ENCODE measurements at regions not wholly inside any gene's neighbourhood (a gene's known extent, or its start where the extent isn't known, plus 50 kb on each side); places are given as distances from the start of the nearest gene placed in this dataset.
"Not testable (repeated sequence)": the region's sequence is repeated elsewhere in the genome, so short reads cannot be mapped to it uniquely, and the experiment has no call there.

- WGBS, 5 donors = 31 to 65% (median 34%) methylated on average over 1 of the region's 1 CpG
- no peak overlapping the region for H3K4me3 ChIP-seq
- H3K4me1 ChIP-seq = no peaks in the 10 kb centered on the region
- no peak for DNase-seq
- no peaks in the 10 kb centered on the region for H3K27me3 ChIP-seq
- H3K36me3 ChIP-seq = no peaks in the 10 kb centered on the region
- no peak overlapping the region for H3K27ac ChIP-seq
- intact Hi-C loops (cut with DNase I; ENCODE audit: low total_unique reads) = no loop called here
- no peaks in the 10 kb centered on the region for H3K9me3 ChIP-seq
- TF ChIP-seq EP300 (IDR thresholded peaks at IDR 0.05) (no peak), CTCF (IDR thresholded peaks at IDR 0.05) (no peak), POLR2AphosphoS5 (IDR thresholded peaks at IDR 0.05) (no peak), POLR2A (IDR thresholded peaks at IDR 0.05) (no peak)
Observed at GRCh38 chr2:16927398-16927797, 261.8 kb upstream of the CYRIA start.

GRCh38 chr2:16925145-16925544 is 259.5 kb upstream of the CYRIA start:
- Histone ChIP-seq H3K27me3 (no peaks in the 10 kb centered on the region), H3K4me3 (no peak overlapping the region), H3K9me3 (no peaks in the 10 kb centered on the region), H3K4me1 (no peaks in the 10 kb centered on the region), H3K36me3 (no peaks in the 10 kb centered on the region), H3K27ac (no peak overlapping the region)
- TF ChIP-seq POLR2A (IDR thresholded peaks at IDR 0.05) (no peak), EP300 (IDR thresholded peaks at IDR 0.05) (no peak), CTCF (IDR thresholded peaks at IDR 0.05) (no peak), POLR2AphosphoS5 (IDR thresholded peaks at IDR 0.05) (no peak)
- no peak for DNase-seq
- intact Hi-C loops (cut with DNase I; ENCODE audit: low total_unique reads) = no loop called here
- 81 to 93% (median 91%) methylated on average over 2 of the region's 2 CpGs for WGBS, 5 donors

- H3K27me3 ChIP-seq; H3K27ac ChIP-seq; H3K4me3 ChIP-seq; intact Hi-C loops (cut with DNase I; ENCODE audit: low total_unique reads); H3K4me1 ChIP-seq; H3K9me3 ChIP-seq; H3K36me3 ChIP-seq; DNase-seq: not testable (repeated sequence)
- WGBS, 5 donors = 56 to 67% (median 64%) methylated on average over 3 of the region's 3 CpGs
Observed at GRCh38 chr2:16915341-16915755, 249.7 kb upstream of the CYRIA start.

GRCh38 chr2:16911746-16912145 is 246.1 kb upstream of the CYRIA start:
- Histone ChIP-seq H3K9me3 (no peaks in the 10 kb centered on the region), H3K27ac (no peak overlapping the region), H3K4me3 (no peak overlapping the region), H3K4me1 (no peaks in the 10 kb centered on the region), H3K27me3 (no peaks in the 10 kb centered on the region), H3K36me3 (no peaks in the 10 kb centered on the region)
- 71 to 77% (median 75%) methylated on average over 3 of the region's 3 CpGs for WGBS, 5 donors
- intact Hi-C loops (cut with DNase I; ENCODE audit: low total_unique reads) = no loop called here
- TF ChIP-seq POLR2AphosphoS5 (IDR thresholded peaks at IDR 0.05) = no peak
- no peak for TF ChIP-seq CTCF (IDR thresholded peaks at IDR 0.05)
- TF ChIP-seq POLR2A (IDR thresholded peaks at IDR 0.05) = no peak
- TF ChIP-seq EP300 (IDR thresholded peaks at IDR 0.05) = no peak
- no peak for DNase-seq

GRCh38 chr2:16908656-16909055 is 243.0 kb upstream of the CYRIA start:
- Histone ChIP-seq H3K27me3 (no peaks in the 10 kb centered on the region), H3K36me3 (no peaks in the 10 kb centered on the region), H3K4me1 (no peaks in the 10 kb centered on the region), H3K9me3 (no peaks in the 10 kb centered on the region), H3K27ac (no peak overlapping the region), H3K4me3 (no peak overlapping the region)
- 23 to 79% (median 74%) methylated on average over 1 of the region's 1 CpG for WGBS, 5 donors
- intact Hi-C loops (cut with DNase I; ENCODE audit: low total_unique reads) = no loop called here
- no peak for TF ChIP-seq POLR2AphosphoS5 (IDR thresholded peaks at IDR 0.05)
- no peak for TF ChIP-seq POLR2A (IDR thresholded peaks at IDR 0.05)
- no peak for TF ChIP-seq EP300 (IDR thresholded peaks at IDR 0.05)
- TF ChIP-seq CTCF (IDR thresholded peaks at IDR 0.05) = no peak
- no peak for DNase-seq

Data from stomach (tissue), 8 donors.